GM23338 (cell line): ENCODE measurements at regions not wholly inside any gene's neighbourhood (a gene's known extent, or its start where the extent isn't known, plus 50 kb on each side); places are given as distances from the start of the nearest gene placed in this dataset.

ENCODE experiments used
- ATAC-seq: fragments of 200-7000 bp; cut with Tn5 transposase; 3 replicates; pipeline ENCODE4 v1.9.1; 2020
- DNase-seq: peaks from one replicate; pipeline ENCODE4 v3.0.0-alpha.2; 2015; ENCODE audit warnings: low spot score
- H2AFZ ChIP-seq: fragments of 200-600 bp; sonication (generic); 2 replicates; pipeline ENCODE4 v1.8.0; 2016; ENCODE audit warnings: antibody characterized with exemption, mild to moderate bottlenecking, moderate library complexity
- H3F3A ChIP-seq: fragments of 200-600 bp; sonication (generic); replicated peaks from 2 replicates; pipeline ENCODE4 v1.8.0; 2017; ENCODE audit warnings: antibody characterized with exemption, mixed run types, low read depth
- H3K27ac ChIP-seq: fragments of 200-600 bp; sonication (generic); 2 replicates; pipeline ENCODE4 v1.6.1; 2016; ENCODE audit warnings: low read depth
- H3K27me3 ChIP-seq: fragments of 200-600 bp; sonication (generic); 2 replicates; pipeline ENCODE4 v1.8.0; 2016; ENCODE audit warnings: mild to moderate bottlenecking, mixed run types, moderate library complexity; ENCODE audit not compliant: insufficient read depth
- H3K36me3 ChIP-seq: fragments of 200-600 bp; sonication (generic); 2 replicates; pipeline ENCODE4 v1.8.0; 2016; ENCODE audit warnings: mild to moderate bottlenecking; ENCODE audit not compliant: insufficient read depth
- H3K4me1 ChIP-seq: fragments of 200-600 bp; sonication (generic); 2 replicates; pipeline ENCODE4 v1.8.0; 2016; ENCODE audit warnings: mild to moderate bottlenecking, moderate library complexity; ENCODE audit not compliant: insufficient read depth
- H3K4me2 ChIP-seq: fragments of 200-600 bp; sonication (generic); 2 replicates; pipeline ENCODE4 v1.7.1; 2017; ENCODE audit warnings: mixed run types
- H3K4me3 ChIP-seq: fragments of 200-600 bp; sonication (generic); 2 replicates; pipeline ENCODE4 v1.6.1; 2016; ENCODE audit warnings: mixed run types
- H3K79me2 ChIP-seq: fragments of 200-600 bp; sonication (generic); replicated peaks from 2 replicates; pipeline ENCODE4 v1.8.0; 2017; ENCODE audit warnings: mild to moderate bottlenecking; ENCODE audit not compliant: insufficient read depth
- H3K9me2 ChIP-seq: fragments of 200-600 bp; sonication (generic); 2 replicates; pipeline ENCODE4 v1.8.0; 2017; ENCODE audit not compliant: insufficient read depth
- H4K20me1 ChIP-seq: fragments of 200-600 bp; sonication (generic); replicated peaks from 2 replicates; pipeline ENCODE4 v1.8.0; 2017; ENCODE audit warnings: mild to moderate bottlenecking; ENCODE audit not compliant: insufficient read depth
- H3K27ac Mint-ChIP-seq: 2 replicates; pipeline ENCODE4 v1.8.0; 2020; ENCODE audit warnings: inconsistent platforms, mild to moderate bottlenecking, moderate library complexity, mixed read lengths
- H3K27me3 Mint-ChIP-seq: 3 replicates; pipeline ENCODE4 v1.8.0; 2022; ENCODE audit warnings: low read depth, mild to moderate bottlenecking, moderate library complexity, mixed read lengths, inconsistent platforms; ENCODE audit not compliant: insufficient read depth, poor library complexity
- H3K36me3 Mint-ChIP-seq: 3 replicates; pipeline ENCODE4 v1.8.0; 2021; ENCODE audit warnings: low read depth, mild to moderate bottlenecking, inconsistent platforms, moderate library complexity, mixed read lengths
- H3K4me1 Mint-ChIP-seq: 3 replicates; pipeline ENCODE4 v1.8.0; 2020; ENCODE audit warnings: mild to moderate bottlenecking, inconsistent platforms, mixed read lengths
- H3K4me3 Mint-ChIP-seq: 3 replicates; pipeline ENCODE4 v1.8.0; 2021; ENCODE audit warnings: moderate library complexity, mild to moderate bottlenecking, inconsistent platforms, mixed read lengths
- H3K9me3 Mint-ChIP-seq: 3 replicates; pipeline ENCODE4 v1.8.0; 2020; ENCODE audit warnings: moderate library complexity, mild to moderate bottlenecking, inconsistent platforms, mixed read lengths
- CREB1 ChIP-seq: fragments of 250-450 bp; sonication (Bioruptor Pico); IDR thresholded peaks from 2 replicates; pipeline ENCODE4 v1.5.0; 2020; ENCODE audit warnings: low read depth, mild to moderate bottlenecking, moderate library complexity
- CTCF ChIP-seq, 2 experiments: fragments of 200-600 bp in 1 of 2; sonication (generic) in 1 of 2; conservative IDR thresholded peaks; 2 replicates each; pipeline versions ENCODE4 v1.5.1 to v1.6.1; 2016 to 2017; ENCODE audit warnings: antibody characterized with exemption in 2 of 2, low read depth in 2 of 2, mild to moderate bottlenecking in 2 of 2, moderate library complexity in 1 of 2
- ETS1 ChIP-seq: IDR thresholded peaks from 2 replicates; pipeline ENCODE4 v1.6.1; 2016; ENCODE audit warnings: antibody characterized with exemption
- EZH2 ChIP-seq: fragments of 200-600 bp; sonication (generic); IDR thresholded peaks from one replicate; pipeline ENCODE4 v1.8.0; 2017; ENCODE audit warnings: antibody characterized with exemption, mild to moderate bottlenecking, low read depth; ENCODE audit not compliant: unreplicated experiment
- EZH2phosphoT487 ChIP-seq: fragments of 200-600 bp; sonication (generic); IDR thresholded peaks from one replicate; pipeline ENCODE4 v1.8.1; 2018; ENCODE audit warnings: antibody characterized with exemption; ENCODE audit not compliant: unreplicated experiment
- JUNB ChIP-seq: IDR thresholded peaks from one replicate; pipeline ENCODE4 v1.6.1; 2016; ENCODE audit warnings: antibody characterized with exemption; ENCODE audit not compliant: unreplicated experiment
- NANOG ChIP-seq: IDR thresholded peaks from 2 replicates; pipeline ENCODE4 v1.6.1; 2016; ENCODE audit warnings: antibody characterized with exemption, borderline replicate concordance
- STAT1 ChIP-seq: IDR thresholded peaks from one replicate; pipeline ENCODE4 v1.6.1; 2016; ENCODE audit warnings: antibody characterized with exemption; ENCODE audit not compliant: unreplicated experiment
- ZNF331 ChIP-seq: fragments of 250-450 bp; sonication (Bioruptor Pico); IDR thresholded peaks from 2 replicates; pipeline ENCODE4 v1.5.0; 2020; ENCODE audit warnings: low read depth, mild to moderate bottlenecking, moderate library complexity

GRCh38 chr6:9186148-9186547 is 750.8 kb upstream of the SLC35B3 start (continued):
- TF ChIP-seq CREB1 = no peak
- no peak for TF ChIP-seq NANOG
- TF ChIP-seq EZH2phosphoT487 = no peak
- no peak for TF ChIP-seq STAT1
- no peak for TF ChIP-seq CTCF (conservative IDR thresholded peaks at IDR 0.05; ENCODE audit: low read depth in 2 of 2)

- TF ChIP-seq CREB1 = no peak
- Mint-ChIP-seq H3K4me3 (no peak overlapping the region), H3K27me3 (peaks cover 4% of the 10 kb centered on the region)
Observed at GRCh38 chr6:9178071-9178470, 742.7 kb upstream of the SLC35B3 start.

GRCh38 chr6:9173229-9173628 is 737.9 kb upstream of the SLC35B3 start:
- Mint-ChIP-seq H3K27ac (no peak overlapping the region), H3K4me1 (no peaks in the 10 kb centered on the region; the same call in 2 of the 3 replicates), H3K27me3 (peaks cover 3% of the 10 kb centered on the region), H3K9me3 (peaks cover 20% of the 10 kb centered on the region), H3K4me3 (no peak overlapping the region), H3K36me3 (0 out of 3 replicates have a peak, but pooled peaks cover 3% of the 10 kb centered on the region)
- no peaks in the 10 kb centered on the region for H3F3A ChIP-seq
- no peaks in the 10 kb centered on the region for H4K20me1 ChIP-seq
- H3K27me3 ChIP-seq = no peaks in the 10 kb centered on the region
- H3K4me3 ChIP-seq = no peak overlapping the region
- H3K79me2 ChIP-seq = no peaks in the 10 kb centered on the region
- no peak overlapping the region for H2AFZ ChIP-seq
- H3K4me2 ChIP-seq = no peak overlapping the region
- DNase-seq (no peak), ATAC-seq (no peak)
- no peak overlapping the region for H3K27ac ChIP-seq
- H3K9me2 ChIP-seq = no peaks in the 10 kb centered on the region
- no peaks in the 10 kb centered on the region for H3K36me3 ChIP-seq
- H3K4me1 ChIP-seq = no peaks in the 10 kb centered on the region
- TF ChIP-seq EZH2 (no peak), ETS1 (no peak), CTCF (conservative IDR thresholded peaks at IDR 0.05; ENCODE audit: low read depth in 2 of 2) (no peak), EZH2phosphoT487 (no peak), STAT1 (no peak), ZNF331 (CRISPR knock-in tag) (no peak), JUNB (no peak)

More at GRCh38 chr6:9178071-9178470, 742.7 kb upstream of the SLC35B3 start:
- peaks cover 13% of the 10 kb centered on the region for H3K9me3 Mint-ChIP-seq
- Histone ChIP-seq H3F3A (no peaks in the 10 kb centered on the region), H3K27ac (no peak overlapping the region), H3K4me1 (no peaks in the 10 kb centered on the region), H2AFZ (no peak overlapping the region), H3K36me3 (no peaks in the 10 kb centered on the region), H3K9me2 (peaks cover 9% of the 10 kb centered on the region; the same call in 1 of the 2 replicates), H3K79me2 (no peaks in the 10 kb centered on the region), H3K4me2 (no peak overlapping the region), H4K20me1 (no peaks in the 10 kb centered on the region), H3K4me3 (no peak overlapping the region), H3K27me3 (no peaks in the 10 kb centered on the region)
- 0 out of 3 replicates have a peak, but pooled peaks cover 3% of the 10 kb centered on the region for H3K36me3 Mint-ChIP-seq
- no peak for DNase-seq
- ATAC-seq = no peak
- no peaks in the 10 kb centered on the region; the same call in 2 of the 3 replicates for H3K4me1 Mint-ChIP-seq
- no peak overlapping the region for H3K27ac Mint-ChIP-seq
